Breast epithelium (tissue), 3 donors: ENCODE measurements at regions not wholly inside any gene's neighbourhood (a gene's known extent, or its start where the extent isn't known, plus 50 kb on each side); places are given as distances from the start of the nearest gene placed in this dataset.

Experiments
- CTCF ChIP-seq, 3 donors: fragments of 450-650 bp; IDR thresholded peaks; one replicate each; pipeline ENCODE4 v1.5.1; 2016 to 2017; ENCODE audit warnings: antibody characterized with exemption in 3 of 3, mild to moderate bottlenecking in 3 of 3, moderate library complexity in 3 of 3
- POLR2A ChIP-seq: fragments of 450-650 bp; IDR thresholded peaks from one replicate; pipeline ENCODE4 v1.6.1; 2016; ENCODE audit warnings: antibody characterized with exemption, mild to moderate bottlenecking, moderate library complexity
- POLR2AphosphoS5 ChIP-seq, 3 donors: sonication (generic); formaldehyde crosslinking; IDR thresholded peaks; one replicate each; pipeline ENCODE4 v1.6.1; 2017; ENCODE audit warnings: antibody characterized with exemption in 3 of 3

GRCh38 chr1:8249838-8250237 lies 68.1 kb upstream of the SLC45A1 start:
- no peak for TF ChIP-seq CTCF (IDR thresholded peaks at IDR 0.05)
- no peak for TF ChIP-seq POLR2A
- TF ChIP-seq POLR2AphosphoS5 (IDR thresholded peaks at IDR 0.05) = no peak
